Gastroesophageal sphincter (tissue), 3 donors: ENCODE measurements at regions not wholly inside any gene's neighbourhood (a gene's known extent, or its start where the extent isn't known, plus 50 kb on each side); places are given as distances from the start of the nearest gene placed in this dataset.

Source experiments
- EP300 ChIP-seq: sonication (generic); formaldehyde crosslinking; IDR thresholded peaks from one replicate; pipeline ENCODE4 v1.6.1; 2017; ENCODE audit warnings: antibody characterized with exemption, mild to moderate bottlenecking
- TF ChIP-seq, protein P1 (sequence below), 4 experiments: fragments of 200-600 bp in 2 of 4; fragments of 450-650 bp in 2 of 4; sonication (generic) in 1 of 4; IDR thresholded peaks; one replicate each; pipeline ENCODE4 v1.5.1; 2017 to 2019; ENCODE audit warnings: antibody characterized with exemption in 4 of 4, mild to moderate bottlenecking in 2 of 4, moderate library complexity in 2 of 4

DNA sequence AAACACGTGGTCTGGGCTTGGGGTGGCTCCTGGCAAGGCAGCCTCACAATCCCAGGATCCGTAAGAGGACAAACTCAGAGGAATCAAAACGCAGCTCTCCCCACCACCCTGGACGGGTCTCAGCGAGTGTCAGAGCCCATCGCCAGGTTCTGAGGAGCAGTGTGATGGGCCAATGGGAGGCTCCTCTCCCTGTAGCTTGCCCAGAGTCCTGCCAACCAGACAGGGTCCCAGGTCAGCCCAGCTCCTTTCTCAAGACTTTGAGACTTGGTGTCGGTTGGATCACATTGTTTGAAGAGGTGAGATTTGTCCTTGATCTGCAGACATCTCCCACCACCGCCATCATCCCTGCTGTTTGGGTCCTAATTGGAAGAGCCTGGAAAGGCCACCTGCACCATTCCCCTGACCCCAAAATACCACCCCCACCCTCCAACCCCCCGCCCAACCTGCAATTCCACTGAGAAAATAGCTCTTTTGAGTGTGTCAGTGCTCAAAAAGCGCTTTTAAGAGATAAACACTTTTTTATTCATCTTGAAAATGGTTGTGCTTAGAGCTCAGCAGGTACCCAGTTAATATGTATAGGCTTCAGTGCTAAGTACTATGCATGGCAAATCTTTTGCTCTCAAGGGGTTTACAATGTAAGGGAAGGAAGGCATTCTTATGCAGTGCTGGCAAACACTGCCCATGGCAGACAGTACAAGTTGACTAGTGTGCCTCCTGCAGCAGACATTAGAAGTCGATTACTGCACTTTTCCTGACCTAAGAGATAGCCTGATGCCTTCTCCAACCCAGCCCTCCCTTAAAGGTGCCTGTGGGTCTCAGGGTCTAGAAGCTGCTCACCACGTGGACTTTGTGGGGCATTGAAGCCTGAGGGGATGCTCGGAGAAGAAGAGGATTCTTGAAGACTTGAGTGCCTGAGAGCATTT is 50.6 kb downstream of the GLI2 start:
- TF ChIP-seq, protein P1, sequence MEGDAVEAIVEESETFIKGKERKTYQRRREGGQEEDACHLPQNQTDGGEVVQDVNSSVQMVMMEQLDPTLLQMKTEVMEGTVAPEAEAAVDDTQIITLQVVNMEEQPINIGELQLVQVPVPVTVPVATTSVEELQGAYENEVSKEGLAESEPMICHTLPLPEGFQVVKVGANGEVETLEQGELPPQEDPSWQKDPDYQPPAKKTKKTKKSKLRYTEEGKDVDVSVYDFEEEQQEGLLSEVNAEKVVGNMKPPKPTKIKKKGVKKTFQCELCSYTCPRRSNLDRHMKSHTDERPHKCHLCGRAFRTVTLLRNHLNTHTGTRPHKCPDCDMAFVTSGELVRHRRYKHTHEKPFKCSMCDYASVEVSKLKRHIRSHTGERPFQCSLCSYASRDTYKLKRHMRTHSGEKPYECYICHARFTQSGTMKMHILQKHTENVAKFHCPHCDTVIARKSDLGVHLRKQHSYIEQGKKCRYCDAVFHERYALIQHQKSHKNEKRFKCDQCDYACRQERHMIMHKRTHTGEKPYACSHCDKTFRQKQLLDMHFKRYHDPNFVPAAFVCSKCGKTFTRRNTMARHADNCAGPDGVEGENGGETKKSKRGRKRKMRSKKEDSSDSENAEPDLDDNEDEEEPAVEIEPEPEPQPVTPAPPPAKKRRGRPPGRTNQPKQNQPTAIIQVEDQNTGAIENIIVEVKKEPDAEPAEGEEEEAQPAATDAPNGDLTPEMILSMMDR (IDR thresholded peaks at IDR 0.05): no peak
- TF ChIP-seq EP300: no peak
